ENCODE measurements at regions not wholly inside any gene's neighbourhood (a gene's known extent, or its start where the extent isn't known, plus 50 kb on each side); places are given as distances from the start of the nearest gene placed in this dataset.

- H3K79me2 ChIP-seq (ENCODE audit: insufficient read depth): no peaks in the 10 kb centered on the region
- TF ChIP-seq PBX3 (IDR thresholded peaks at IDR 0.05) (no peak), NRF1 (IDR thresholded peaks at IDR 0.05; ENCODE audit: low read depth, low read length) (no peak), RFX5 (IDR thresholded peaks at IDR 0.05; ENCODE audit: low read length) (no peak)
- H3K27ac ChIP-seq (ENCODE audit: low read depth in 2 of 2, low read length in 1 of 2): peak overlapping the region in 1 of 2 experiments; percentile 97; a peak in 2 of 4 replicates
- H3K36me3 ChIP-seq (replicated peaks in 1 of 2; ENCODE audit: control insufficient read depth in 1 of 2, insufficient read depth in 2 of 2, low read length in 1 of 2): no peaks in the 10 kb centered on the region
- ChIA-PET POLR2A (no interaction called here), CTCF (interaction anchor here (1.2 kb wide), 1 partner anchor 152 kb away, joined by 4 read pairs; no protein-coding TSS in a partner anchor)
- no peak for DNase-seq
- no peaks in the 10 kb centered on the region for H3K9me2 ChIP-seq
- peaks cover 14% of the 10 kb centered on the region for H3F3A ChIP-seq (replicated peaks; ENCODE audit: insufficient read depth)
- H2AFZ ChIP-seq (ENCODE audit: low read depth): no peak overlapping the region
- H4K20me1 ChIP-seq (ENCODE audit: insufficient read depth): no peaks in the 10 kb centered on the region
- no peaks in the 10 kb centered on the region for H3K27me3 ChIP-seq (ENCODE audit: insufficient read depth)
- H3K4me3 ChIP-seq (ENCODE audit: low read depth in 2 of 2, low read length in 1 of 2): no peak overlapping the region
- H3K4me1 ChIP-seq (ENCODE audit: control insufficient read depth in 1 of 2, insufficient read depth in 2 of 2, low read depth in 1 of 2, low read length in 1 of 2): peaks cover 0 to 28% of the 10 kb centered on the region in 2 experiments; a peak in 2 of 4 replicates
- H3K4me2 ChIP-seq: no peak overlapping the region
- H3K9me3 ChIP-seq: no peaks in the 10 kb centered on the region
- WGBS (ENCODE audit: low lambda C conversion rate): 84% methylated on average over 6 of the region's 6 CpGs
- H3K9ac ChIP-seq: no peak overlapping the region
These were observed 104.1 kb upstream of the KCTD1 start for GRCh38 chr18:26652501-26652900.

GRCh38 chr18:26650310-26651268, 102.2 kb upstream of the KCTD1 start:
- no peak overlapping the region for H3K4me3 ChIP-seq (ENCODE audit: low read depth in 2 of 2, low read length in 1 of 2)
- no peak overlapping the region for H3K4me2 ChIP-seq
- H3K9me3 ChIP-seq: no peaks in the 10 kb centered on the region
- no peaks in the 10 kb centered on the region for H3K27me3 ChIP-seq (ENCODE audit: insufficient read depth)
- H3K36me3 ChIP-seq (replicated peaks in 1 of 2; ENCODE audit: control insufficient read depth in 1 of 2, insufficient read depth in 2 of 2, low read length in 1 of 2): no peaks in the 10 kb centered on the region
- H3K27ac ChIP-seq (ENCODE audit: low read depth in 2 of 2, low read length in 1 of 2): peak overlapping the region in 1 of 2 experiments; percentile 89; a peak in 2 of 4 replicates
- no peaks in the 10 kb centered on the region for H3K9me2 ChIP-seq
- TF ChIP-seq RFX5 (IDR thresholded peaks at IDR 0.05; ENCODE audit: low read length): no peak
- TF ChIP-seq FOXJ3 (CRISPR knock-in tag; IDR thresholded peaks at IDR 0.05): no peak
- peak; percentile 13; the same call in 1 of the 2 replicates for TF ChIP-seq GATA2 (CRISPR knock-in tag; IDR thresholded peaks at IDR 0.05)
- no peak for TF ChIP-seq EP300 (IDR thresholded peaks at IDR 0.05; ENCODE audit: borderline replicate concordance in 1 of 2, low read depth in 1 of 2, low read length in 1 of 2)
- H3K4me1 ChIP-seq (ENCODE audit: control insufficient read depth in 1 of 2, insufficient read depth in 2 of 2, low read depth in 1 of 2, low read length in 1 of 2): peaks cover 0 to 28% of the 10 kb centered on the region in 2 experiments; a peak in 2 of 4 replicates
- H3K9ac ChIP-seq: no peak overlapping the region
- CTCF ChIA-PET: interaction anchor here (0.7 to 2.7 kb wide), 5 partner anchors 103 to 343 kb away, joined by 3 to 23 read pairs (median 5); no protein-coding TSS in a partner anchor
- WGBS (ENCODE audit: low lambda C conversion rate): 62% methylated on average over 6 of the region's 6 CpGs
- no peaks in the 10 kb centered on the region for H3K79me2 ChIP-seq (ENCODE audit: insufficient read depth)
- no peak for DNase-seq
- H2AFZ ChIP-seq (ENCODE audit: low read depth): no peak overlapping the region
- H4K20me1 ChIP-seq (ENCODE audit: insufficient read depth): no peaks in the 10 kb centered on the region
- POLR2A ChIA-PET: no interaction called here
- peaks cover 12% of the 10 kb centered on the region for H3F3A ChIP-seq (replicated peaks; ENCODE audit: insufficient read depth)

- H3K27me3 ChIP-seq (ENCODE audit: insufficient read depth): no peaks in the 10 kb centered on the region
- DNase-seq: peak; percentile 76
- no peaks in the 10 kb centered on the region for H3K79me2 ChIP-seq (ENCODE audit: insufficient read depth)
- H3K36me3 ChIP-seq (replicated peaks in 1 of 2; ENCODE audit: control insufficient read depth in 1 of 2, insufficient read depth in 2 of 2, low read length in 1 of 2): no peaks in the 10 kb centered on the region
- no peaks in the 10 kb centered on the region for H4K20me1 ChIP-seq (ENCODE audit: insufficient read depth)
- ChIA-PET CTCF (interaction anchor here (0.6 to 2.7 kb wide), 18 partner anchors 8 to 341 kb away, joined by 3 to 23 read pairs (median 3); no protein-coding TSS in a partner anchor), POLR2A (no interaction called here)
- WGBS (ENCODE audit: low lambda C conversion rate): 48% methylated on average over 6 of the region's 6 CpGs
- H3K9me3 ChIP-seq: no peaks in the 10 kb centered on the region
- no peak overlapping the region for H2AFZ ChIP-seq (ENCODE audit: low read depth)
- H3F3A ChIP-seq (replicated peaks; ENCODE audit: insufficient read depth): no peaks in the 10 kb centered on the region
- H3K27ac ChIP-seq (ENCODE audit: low read depth in 2 of 2, low read length in 1 of 2): peak overlapping the region in 1 of 2 experiments; percentile 89; a peak in 2 of 4 replicates
- no peak overlapping the region for H3K4me2 ChIP-seq
- peaks cover 0 to 24% of the 10 kb centered on the region in 2 experiments; a peak in 2 of 4 replicates for H3K4me1 ChIP-seq (ENCODE audit: control insufficient read depth in 1 of 2, insufficient read depth in 2 of 2, low read depth in 1 of 2, low read length in 1 of 2)
- no peak overlapping the region for H3K9ac ChIP-seq
- H3K4me3 ChIP-seq (ENCODE audit: low read depth in 2 of 2, low read length in 1 of 2): no peak overlapping the region
- no peaks in the 10 kb centered on the region for H3K9me2 ChIP-seq
- TF ChIP-seq TEAD4 (IDR thresholded peaks at IDR 0.05; ENCODE audit: borderline replicate concordance, insufficient read depth) (no peak), CTCF (IDR thresholded peaks at IDR 0.05) (no peak), MXI1 (IDR thresholded peaks at IDR 0.05; ENCODE audit: low read depth, low read length) (0 out of 2 replicates have a peak, but pooled peaks have one; percentile 48), FOSL2 (IDR thresholded peaks at IDR 0.05; ENCODE audit: borderline replicate concordance, low read depth) (no peak), ELF1 (IDR thresholded peaks at IDR 0.05) (no peak), YY1 (IDR thresholded peaks at IDR 0.05; ENCODE audit: low read depth) (no peak), EP300 (IDR thresholded peaks at IDR 0.05; ENCODE audit: borderline replicate concordance in 1 of 2, low read depth in 1 of 2, low read length in 1 of 2) (peak in 1 of 2 experiments; percentile 91; a peak in 2 of 4 replicates), REST (IDR thresholded peaks at IDR 0.05; ENCODE audit: low read depth, low read length) (no peak)
These were observed 100.8 kb upstream of the KCTD1 start for GRCh38 chr18:26649193-26649543.

Measured in SK-N-SH (cell line).